Panc1 (cell line): ENCODE measurements at regions not wholly inside any gene's neighbourhood (a gene's known extent, or its start where the extent isn't known, plus 50 kb on each side); places are given as distances from the start of the nearest gene placed in this dataset.

ENCODE experiments used
- ATAC-seq: fragments of 200-7000 bp; cut with Tn5 transposase; 2 replicates; pipeline ENCODE4 v1.9.1; 2020; ENCODE audit warnings: mild to moderate bottlenecking, moderate library complexity
- BruUV-seq: library from RNA; stranded (reverse); fragments of 400-500 nt; replicated peaks from 2 replicates; lab custom pipeline; 2021; lab: Mats Ljungman, UMichigan
- CTCF ChIA-PET: fragments of 300-600 bp; sonication (Branson Sonifier 250); formaldehyde crosslinking; loops from one replicate; lab custom pipeline; 2022; ENCODE audit warnings: antibody characterized with exemption; lab: Charles Lee
- POLR2A ChIA-PET: fragments of 300-600 bp; sonication (Branson Sonifier 250); formaldehyde crosslinking; loops from one replicate; lab custom pipeline; 2022; ENCODE audit warnings: antibody characterized with exemption; lab: Charles Lee
- DNase-seq: peaks from one replicate; pipeline ENCODE4 v3.0.0-alpha.2; 2010; ENCODE audit warnings: low read depth, low spot score
- H3K27ac ChIP-seq: 2 replicates; pipeline ENCODE4 v1.5.1; 2011; ENCODE audit warnings: mild to moderate bottlenecking, low read length, inconsistent platforms
- H3K27me3 ChIP-seq: fragments of 200-500 bp; sonication (Bioruptor generic); 2 replicates; pipeline ENCODE4 v1.6.0; 2014; ENCODE audit warnings: low read length, inconsistent platforms; ENCODE audit not compliant: control insufficient read depth, insufficient read depth
- H3K36me3 ChIP-seq: fragments of 200-500 bp; sonication (Bioruptor generic); 2 replicates; pipeline ENCODE4 v1.5.1; 2014; ENCODE audit warnings: inconsistent platforms, mild to moderate bottlenecking, low read length, moderate library complexity; ENCODE audit not compliant: control insufficient read depth, insufficient read depth
- H3K4me1 ChIP-seq: 2 replicates; pipeline ENCODE4 v1.5.1; 2011; ENCODE audit warnings: inconsistent platforms, mild to moderate bottlenecking, low read length, moderate library complexity; ENCODE audit not compliant: control insufficient read depth, insufficient read depth
- H3K4me3 ChIP-seq, 2 experiments: 2 replicates each; pipeline ENCODE4 v1.5.1; 2011 to 2012; ENCODE audit warnings: low read depth in 2 of 2, low read length in 2 of 2, mild to moderate bottlenecking in 2 of 2, inconsistent platforms in 1 of 2, moderate library complexity in 1 of 2
- H3K9me3 ChIP-seq: fragments of 200-500 bp; sonication (Bioruptor generic); 2 replicates; pipeline ENCODE4 v1.5.1; 2014; ENCODE audit warnings: low read depth, mild to moderate bottlenecking, inconsistent platforms, low read length, moderate library complexity; ENCODE audit not compliant: control insufficient read depth, insufficient read depth
- CTCF ChIP-seq: fragments of 450-650 bp; IDR thresholded peaks from 2 replicates; pipeline ENCODE4 v1.5.1; 2017; ENCODE audit warnings: mild to moderate bottlenecking
- POLR2AphosphoS5 ChIP-seq: IDR thresholded peaks from 2 replicates; pipeline ENCODE4 v1.6.1; 2012; ENCODE audit warnings: mild to moderate bottlenecking, low read depth, low read length, moderate library complexity
- REST ChIP-seq, 2 experiments: IDR thresholded peaks; 2 replicates each; pipeline ENCODE4 v1.6.1; 2011 to 2012; ENCODE audit warnings: low read depth in 2 of 2, control low read depth in 1 of 2, low read length in 1 of 2, mild to moderate bottlenecking in 1 of 2, moderate library complexity in 1 of 2; ENCODE audit not compliant: insufficient read depth in 1 of 2
- SIN3A ChIP-seq: IDR thresholded peaks from 2 replicates; pipeline ENCODE4 v1.6.1; 2012; ENCODE audit warnings: low read depth, mild to moderate bottlenecking, low read length, moderate library complexity, borderline replicate concordance; ENCODE audit not compliant: insufficient read depth
- TCF7L2 ChIP-seq: IDR thresholded peaks from 2 replicates; pipeline ENCODE4 v1.6.1; 2011; ENCODE audit warnings: mild to moderate bottlenecking, low read depth, low read length, inconsistent platforms
- in situ Hi-C: cut with HindIII; loops from 2 replicates; pipeline ENCODE4 v1.10.0; 2016; ENCODE audit warnings: low sequenced_read_pairs, low pct_unique_long_range_greater_than_20kb
- intact Hi-C: fragments of 100-400 bp; cut with micrococcal nuclease; formaldehyde crosslinking; loops from one replicate; pipeline ENCODE4 v1.10.0; 2022; ENCODE audit not compliant: unreplicated experiment

- no peaks in the 10 kb centered on the region for H3K36me3 ChIP-seq
- no peak overlapping the region for H3K4me3 ChIP-seq
- no peaks in the 10 kb centered on the region for H3K4me1 ChIP-seq
- ChIA-PET CTCF (no interaction called here), POLR2A (no interaction called here)
- no peaks in the 10 kb centered on the region; the same call in 1 of the 2 replicates for H3K27me3 ChIP-seq
- ATAC-seq, result no peak
- intact Hi-C loops (no loop called here), in situ Hi-C loops (no loop called here)
- DNase-seq, result no peak
- TF ChIP-seq TCF7L2 (no peak), REST (IDR thresholded peaks at IDR 0.05; ENCODE audit: insufficient read depth in 1 of 2, low read depth in 2 of 2, low read length in 1 of 2) (no peak)
- no TSS peak for BruUV-seq
- no peaks in the 10 kb centered on the region for H3K9me3 ChIP-seq
- H3K27ac ChIP-seq, result no peak overlapping the region
These were observed 482.6 kb downstream of the MIAT start for GRCh38 chr22:27139935-27140511.

DNA sequence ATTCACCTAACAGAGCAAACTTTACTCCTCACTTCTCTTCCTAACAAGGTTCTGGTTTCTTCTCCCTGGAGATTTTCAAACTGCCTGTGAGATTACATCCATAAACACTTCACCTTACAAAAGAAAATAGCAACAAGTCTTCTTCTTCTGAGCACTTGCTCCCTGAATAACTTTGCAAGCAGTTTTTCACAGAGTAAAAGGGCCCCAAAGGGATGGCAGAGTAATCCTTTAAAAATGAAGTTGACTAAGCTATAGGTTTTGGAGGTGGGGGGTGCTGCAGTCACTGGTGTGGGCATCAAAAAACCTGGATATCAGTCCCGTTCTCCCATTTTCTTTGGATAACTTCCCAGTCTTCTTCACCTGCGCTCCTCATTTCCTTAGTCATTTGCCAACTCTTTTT lies 484.9 kb downstream of the MIAT start:
- ChIA-PET POLR2A (no interaction called here), CTCF (no interaction called here)
- in situ Hi-C loops, result no loop called here
- Histone ChIP-seq H3K4me1 (no peaks in the 10 kb centered on the region), H3K27ac (no peak overlapping the region), H3K9me3 (no peaks in the 10 kb centered on the region), H3K27me3 (no peaks in the 10 kb centered on the region), H3K4me3 (no peak overlapping the region), H3K36me3 (no peaks in the 10 kb centered on the region)
- ATAC-seq (no peak), DNase-seq (no peak)
- no peak for TF ChIP-seq CTCF
- TF ChIP-seq TCF7L2, result no peak
- no peak for TF ChIP-seq POLR2AphosphoS5
- TF ChIP-seq REST (IDR thresholded peaks at IDR 0.05; ENCODE audit: insufficient read depth in 1 of 2, low read depth in 2 of 2, low read length in 1 of 2), result no peak
- TF ChIP-seq SIN3A, result no peak
- intact Hi-C loops, result no loop called here
- no TSS peak for BruUV-seq
